ENCODE measurements at regions not wholly inside any gene's neighbourhood (a gene's known extent, or its start where the extent isn't known, plus 50 kb on each side); places are given as distances from the start of the nearest gene placed in this dataset.

DNA sequence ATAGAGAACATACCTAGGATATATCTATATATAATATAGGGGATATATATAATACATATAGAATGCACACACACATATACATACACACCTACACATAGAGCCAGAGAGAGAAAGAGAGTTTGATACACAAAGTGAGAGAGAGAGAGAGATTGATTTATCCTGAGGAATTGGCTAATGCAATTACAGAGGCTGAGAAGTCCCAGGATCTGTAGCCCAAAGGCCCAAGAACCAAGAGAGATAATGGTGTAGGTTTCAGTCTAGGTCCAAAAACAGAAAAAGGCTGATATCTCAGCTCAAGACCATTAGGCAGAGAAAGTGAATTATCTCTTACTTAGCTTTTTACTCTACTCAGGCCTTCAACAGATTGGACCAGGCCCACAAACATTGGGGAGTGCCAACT is 715.0 kb upstream of the LCORL start:
- TF ChIP-seq ZBED1 (IDR thresholded peaks at IDR 0.05; ENCODE audit: borderline replicate concordance) (no peak), EP300 (IDR thresholded peaks at IDR 0.05; ENCODE audit: borderline replicate concordance in 1 of 2, control insufficient read depth in 1 of 2, low read depth in 2 of 2, low read length in 2 of 2) (no peak), EZH2 (IDR thresholded peaks at IDR 0.05; ENCODE audit: borderline replicate concordance, control insufficient read depth, low read depth, low read length) (no peak)
- TF ChIP-seq, protein P1, sequence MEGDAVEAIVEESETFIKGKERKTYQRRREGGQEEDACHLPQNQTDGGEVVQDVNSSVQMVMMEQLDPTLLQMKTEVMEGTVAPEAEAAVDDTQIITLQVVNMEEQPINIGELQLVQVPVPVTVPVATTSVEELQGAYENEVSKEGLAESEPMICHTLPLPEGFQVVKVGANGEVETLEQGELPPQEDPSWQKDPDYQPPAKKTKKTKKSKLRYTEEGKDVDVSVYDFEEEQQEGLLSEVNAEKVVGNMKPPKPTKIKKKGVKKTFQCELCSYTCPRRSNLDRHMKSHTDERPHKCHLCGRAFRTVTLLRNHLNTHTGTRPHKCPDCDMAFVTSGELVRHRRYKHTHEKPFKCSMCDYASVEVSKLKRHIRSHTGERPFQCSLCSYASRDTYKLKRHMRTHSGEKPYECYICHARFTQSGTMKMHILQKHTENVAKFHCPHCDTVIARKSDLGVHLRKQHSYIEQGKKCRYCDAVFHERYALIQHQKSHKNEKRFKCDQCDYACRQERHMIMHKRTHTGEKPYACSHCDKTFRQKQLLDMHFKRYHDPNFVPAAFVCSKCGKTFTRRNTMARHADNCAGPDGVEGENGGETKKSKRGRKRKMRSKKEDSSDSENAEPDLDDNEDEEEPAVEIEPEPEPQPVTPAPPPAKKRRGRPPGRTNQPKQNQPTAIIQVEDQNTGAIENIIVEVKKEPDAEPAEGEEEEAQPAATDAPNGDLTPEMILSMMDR (IDR thresholded peaks at IDR 0.05 in 2 of 3, conservative IDR thresholded peaks at IDR 0.05 in 1 of 3; ENCODE audit: control insufficient read depth in 2 of 3, extremely low read depth in 1 of 3, insufficient read depth in 1 of 3, low read depth in 3 of 3, low read length in 3 of 3): no peak
- TF ChIP-seq, protein P2, sequence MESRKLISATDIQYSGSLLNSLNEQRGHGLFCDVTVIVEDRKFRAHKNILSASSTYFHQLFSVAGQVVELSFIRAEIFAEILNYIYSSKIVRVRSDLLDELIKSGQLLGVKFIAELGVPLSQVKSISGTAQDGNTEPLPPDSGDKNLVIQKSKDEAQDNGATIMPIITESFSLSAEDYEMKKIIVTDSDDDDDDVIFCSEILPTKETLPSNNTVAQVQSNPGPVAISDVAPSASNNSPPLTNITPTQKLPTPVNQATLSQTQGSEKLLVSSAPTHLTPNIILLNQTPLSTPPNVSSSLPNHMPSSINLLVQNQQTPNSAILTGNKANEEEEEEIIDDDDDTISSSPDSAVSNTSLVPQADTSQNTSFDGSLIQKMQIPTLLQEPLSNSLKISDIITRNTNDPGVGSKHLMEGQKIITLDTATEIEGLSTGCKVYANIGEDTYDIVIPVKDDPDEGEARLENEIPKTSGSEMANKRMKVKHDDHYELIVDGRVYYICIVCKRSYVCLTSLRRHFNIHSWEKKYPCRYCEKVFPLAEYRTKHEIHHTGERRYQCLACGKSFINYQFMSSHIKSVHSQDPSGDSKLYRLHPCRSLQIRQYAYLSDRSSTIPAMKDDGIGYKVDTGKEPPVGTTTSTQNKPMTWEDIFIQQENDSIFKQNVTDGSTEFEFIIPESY (IDR thresholded peaks at IDR 0.05): no peak

Measured in GM12878 (cell line).